ENCODE measurements at regions not wholly inside any gene's neighbourhood (a gene's known extent, or its start where the extent isn't known, plus 50 kb on each side); places are given as distances from the start of the nearest gene placed in this dataset.

GRCh38 chr1:38287036-38287435 is 240.4 kb upstream of the POU3F1 start:
- no peak for DNase-seq (ENCODE audit: low spot score)

DNA sequence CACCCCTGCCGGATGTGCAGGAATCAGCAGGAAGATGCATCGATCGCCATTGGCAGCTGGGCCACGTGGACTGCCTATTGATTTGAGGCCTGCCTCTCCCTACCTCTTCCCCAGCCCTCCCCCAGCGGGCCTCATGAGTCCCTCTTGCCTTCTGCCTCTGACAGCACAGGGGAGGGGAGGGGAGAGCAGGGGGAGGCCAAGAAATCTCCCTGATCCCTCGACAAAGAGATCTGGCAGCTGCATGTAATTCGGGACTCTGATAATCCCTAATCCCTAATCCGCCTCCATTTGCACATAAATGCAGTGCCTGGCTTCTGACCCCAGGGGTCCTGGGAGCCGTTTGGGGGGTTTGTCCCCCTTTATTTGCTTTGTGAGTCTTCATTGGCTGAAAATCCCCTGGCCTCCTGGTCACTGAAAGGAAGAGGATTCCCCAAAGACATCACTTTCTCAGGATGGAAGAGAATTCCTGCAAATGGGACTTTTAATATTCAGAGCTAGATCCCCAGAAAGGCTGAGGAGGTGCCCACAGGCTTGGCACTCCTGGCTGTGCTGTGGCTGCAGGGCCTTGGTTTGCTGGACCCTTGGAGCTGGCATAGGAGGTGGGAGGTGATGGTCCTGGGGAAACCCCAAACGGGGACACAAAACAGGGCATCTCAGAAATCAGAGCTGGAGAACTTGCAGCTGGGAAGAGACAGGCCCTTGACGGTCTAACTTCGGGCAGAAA is 239.4 kb upstream of the POU3F1 start:
- DNase-seq (ENCODE audit: low spot score): no peak

GRCh38 chr1:38284953-38285352 is 238.4 kb upstream of the POU3F1 start:
- no peak for DNase-seq (ENCODE audit: low spot score)

DNA sequence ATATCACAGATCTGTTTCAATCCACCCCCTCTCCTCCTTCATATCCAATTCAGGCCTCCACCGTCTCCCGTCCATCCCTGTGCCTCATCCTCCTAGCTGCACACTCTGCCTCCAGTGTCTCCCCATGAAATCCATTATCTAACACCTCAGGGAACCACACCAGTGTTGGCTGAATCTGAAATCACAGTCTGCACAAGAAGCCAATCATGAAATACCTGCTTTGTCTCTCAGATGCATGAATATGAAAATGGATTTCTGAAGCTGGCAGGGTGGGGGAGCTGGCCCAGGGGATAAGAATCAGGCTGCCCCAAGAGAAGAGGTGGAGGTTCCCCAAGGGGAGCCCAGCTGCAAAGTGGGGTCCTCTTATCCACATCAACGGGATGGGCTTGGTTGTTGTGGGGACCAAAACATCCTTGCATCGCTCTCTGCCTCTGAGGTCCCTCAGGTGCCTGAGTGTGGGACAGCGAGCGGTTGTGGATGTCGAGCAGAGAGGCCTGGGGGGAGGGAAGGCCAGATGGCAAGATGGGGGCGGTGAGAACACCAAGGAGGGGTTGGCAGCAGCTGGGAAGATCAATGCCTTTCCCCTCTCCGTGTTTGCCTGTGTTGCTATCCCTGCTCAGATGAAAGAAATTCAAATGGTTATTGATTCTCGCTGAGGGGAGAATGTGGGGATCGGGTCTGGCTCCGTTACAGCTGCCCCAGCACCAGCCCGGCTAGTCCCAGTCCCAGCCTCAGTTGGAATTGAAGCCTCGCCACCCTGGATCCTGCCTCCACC is 237.3 kb upstream of the POU3F1 start:
- DNase-seq (ENCODE audit: low spot score): no peak

- no peak for DNase-seq (ENCODE audit: low spot score)
These were observed 232.6 kb upstream of the POU3F1 start for GRCh38 chr1:38279148-38279547.

GRCh38 chr1:38277646-38278045 is 231.1 kb upstream of the POU3F1 start:
- no peak for DNase-seq (ENCODE audit: low spot score)

DNA sequence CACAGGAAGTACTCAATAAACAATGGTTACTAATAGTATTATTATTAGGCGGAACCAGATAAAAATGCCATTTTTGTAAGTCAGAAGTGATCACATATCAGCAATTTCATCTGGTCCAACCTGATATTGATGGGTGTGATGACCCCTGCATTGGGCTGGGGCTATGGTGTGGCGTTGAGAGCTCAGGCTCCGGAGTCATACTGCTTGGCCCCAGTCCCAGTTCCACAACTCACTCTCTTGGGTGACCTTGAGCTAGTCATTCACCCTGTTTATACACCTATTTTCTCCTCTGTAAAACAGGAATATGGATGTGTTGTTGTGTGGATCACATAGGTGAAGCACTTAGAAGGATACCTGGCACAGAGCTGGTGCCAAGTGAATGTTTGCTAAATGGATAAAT is 229.4 kb upstream of the POU3F1 start:
- DNase-seq (ENCODE audit: low spot score): no peak

DNA sequence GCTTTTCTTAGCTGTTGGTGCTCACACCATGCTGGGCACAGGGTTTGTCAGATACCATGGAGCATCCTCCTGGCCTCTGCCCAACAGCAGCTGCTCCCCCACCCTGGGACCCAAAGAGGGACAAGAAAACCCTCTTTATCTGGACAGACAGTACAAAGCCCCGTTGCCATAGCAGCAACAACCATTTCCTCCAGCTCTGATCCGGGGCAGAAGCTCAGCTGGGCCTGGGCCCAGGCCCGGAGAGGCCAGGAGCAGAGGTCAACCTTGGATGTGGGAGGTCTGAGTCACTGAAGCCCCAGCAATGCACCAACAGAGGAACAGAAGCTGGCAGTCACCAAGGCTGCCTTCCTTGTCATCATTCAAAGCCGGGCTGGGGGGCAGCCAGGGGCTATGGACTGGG is 228.4 kb upstream of the POU3F1 start:
- DNase-seq (ENCODE audit: low spot score): no peak

DNA sequence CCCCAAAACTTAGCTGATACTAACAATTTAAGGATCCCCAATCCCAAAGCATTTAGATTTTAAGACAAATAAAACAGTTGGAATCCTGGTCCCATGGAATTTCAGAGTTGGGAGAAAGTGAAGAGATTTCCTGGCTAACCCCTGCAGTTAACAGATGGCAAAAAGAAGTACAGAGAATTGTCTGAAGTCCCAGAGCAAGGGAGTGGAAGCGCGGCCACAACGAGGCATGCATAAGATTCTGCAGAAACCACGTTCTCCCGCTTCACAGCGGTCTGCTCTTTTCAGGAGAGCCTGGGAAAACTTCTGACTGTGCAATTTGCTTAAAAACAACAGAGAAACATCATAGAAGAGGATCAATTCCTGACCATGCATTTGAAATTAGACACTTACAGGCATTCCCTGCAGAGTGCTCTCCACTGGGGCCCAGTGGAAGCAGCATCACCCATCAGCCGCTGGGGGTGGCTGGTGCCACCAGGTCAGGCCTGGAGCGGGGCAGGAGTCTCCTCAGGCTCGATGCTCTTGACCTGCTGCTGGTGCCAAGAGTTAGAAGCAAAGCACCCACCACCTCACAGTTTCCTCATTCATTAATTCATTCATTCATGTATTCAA is 226.7 kb upstream of the POU3F1 start:
- DNase-seq (ENCODE audit: low spot score): no peak

DNA sequence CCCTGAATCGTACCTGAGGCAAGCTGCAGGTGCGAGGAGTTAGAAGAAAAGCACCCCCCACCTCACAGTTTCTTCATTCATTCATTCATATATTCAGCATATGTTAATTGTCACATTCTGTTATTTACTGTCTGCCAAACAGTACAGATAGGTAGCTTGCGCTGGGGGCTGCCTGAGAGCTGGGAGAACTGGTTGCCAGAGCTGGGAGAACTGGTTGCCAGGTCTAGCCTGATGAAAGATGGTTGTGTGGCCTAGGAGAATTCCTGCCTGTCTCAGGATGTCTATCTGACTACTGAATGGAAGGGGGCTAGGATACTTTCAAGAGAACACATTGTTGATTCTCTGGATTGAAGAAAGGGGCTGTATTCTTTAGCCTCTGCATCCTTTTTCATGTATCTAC is 225.9 kb upstream of the POU3F1 start:
- DNase-seq (ENCODE audit: low spot score): no peak

DNA sequence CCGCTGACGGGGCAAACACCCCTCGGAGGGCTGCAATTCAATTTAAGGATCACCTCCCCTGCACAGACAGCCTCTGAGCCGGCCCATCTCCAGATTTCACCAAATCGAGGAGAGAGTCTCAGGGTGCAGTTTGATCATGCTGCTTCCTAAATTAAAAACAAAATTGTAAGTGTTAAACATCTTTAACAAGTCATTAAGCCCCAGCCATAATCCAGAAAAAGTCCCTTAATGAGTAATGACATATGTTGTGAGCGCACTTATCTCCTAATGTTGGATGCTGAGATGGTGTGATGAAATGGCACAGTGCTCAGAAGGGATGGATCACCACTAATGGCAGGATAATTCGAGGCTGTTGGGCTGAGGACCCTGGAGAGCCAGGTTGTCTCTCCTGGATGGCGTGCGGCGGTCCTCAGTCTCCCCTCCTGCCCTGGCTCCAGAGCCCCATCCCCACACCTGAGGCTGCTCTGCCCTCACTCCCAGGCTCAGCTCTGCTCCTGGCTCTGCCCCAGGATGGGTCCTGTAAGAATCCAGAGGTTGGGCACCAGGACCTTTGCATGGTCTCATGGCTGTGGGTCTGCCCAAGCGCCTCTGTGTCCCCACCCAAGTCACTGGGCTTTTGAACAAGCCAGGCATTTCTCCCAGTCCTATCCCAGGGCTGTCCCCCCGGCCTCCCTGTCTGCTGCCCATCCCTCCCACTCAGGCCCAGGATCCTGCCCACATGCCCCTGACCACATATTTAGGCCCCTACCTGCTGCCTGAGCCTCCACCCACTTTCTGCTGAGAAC is 224.4 kb upstream of the POU3F1 start:
- no peak for DNase-seq (ENCODE audit: low spot score)

DNA sequence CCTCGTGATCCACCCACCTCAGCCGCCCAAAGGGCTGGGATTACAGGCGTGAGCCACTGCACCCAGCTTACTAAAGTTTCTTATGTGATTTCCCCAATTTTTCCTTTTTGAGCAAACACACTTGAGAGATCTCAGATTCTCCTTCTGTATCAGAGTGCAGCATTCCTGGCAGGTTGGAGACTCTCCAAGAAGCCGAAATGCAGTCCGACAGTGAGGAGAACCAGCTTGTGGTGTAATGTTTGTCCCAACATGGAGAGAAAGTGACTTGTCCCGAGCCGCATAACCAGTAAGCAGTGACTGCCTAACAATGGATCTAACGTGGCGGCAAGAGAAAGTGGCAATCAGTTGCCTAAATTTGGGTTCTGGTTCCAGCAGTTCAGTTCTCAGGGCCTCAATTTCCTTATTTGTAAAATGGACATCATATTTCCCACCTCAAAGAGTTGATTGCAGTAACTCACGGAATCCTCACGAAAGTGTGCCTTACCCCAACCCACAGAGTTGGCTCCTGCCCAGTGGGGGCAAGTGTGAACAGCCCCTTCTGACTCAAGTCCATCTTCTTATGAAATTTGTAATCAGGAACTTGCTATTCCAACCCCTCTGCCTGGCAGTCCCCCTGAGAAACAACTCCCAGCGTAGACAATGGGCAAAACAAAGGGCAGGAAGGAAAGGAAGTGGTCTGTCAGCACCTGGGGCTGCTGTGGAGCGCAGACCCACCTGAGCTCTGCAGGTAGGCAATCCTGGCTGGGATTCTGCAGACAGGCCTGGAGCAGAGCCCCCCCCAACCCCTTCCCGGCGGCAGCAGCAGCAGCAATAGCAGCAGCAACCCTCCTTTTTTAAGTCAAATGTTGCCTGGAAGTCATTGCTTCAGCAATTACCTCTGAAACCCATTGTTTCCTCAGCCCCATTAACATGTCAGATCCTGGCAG is 223.6 kb upstream of the POU3F1 start:
- DNase-seq (ENCODE audit: low spot score): no peak

- DNase-seq (ENCODE audit: low spot score): no peak
These were observed 221.6 kb upstream of the POU3F1 start for GRCh38 chr1:38268226-38268625.

GRCh38 chr1:38267037-38268036 is 220.7 kb upstream of the POU3F1 start:
- DNase-seq (ENCODE audit: low spot score): no peak

GRCh38 chr1:38266197-38266520 is 219.6 kb upstream of the POU3F1 start:
- no peak for DNase-seq (ENCODE audit: low spot score)

- no peak for DNase-seq (ENCODE audit: low spot score)
These were observed 219.0 kb upstream of the POU3F1 start for GRCh38 chr1:38265293-38266196.

DNA sequence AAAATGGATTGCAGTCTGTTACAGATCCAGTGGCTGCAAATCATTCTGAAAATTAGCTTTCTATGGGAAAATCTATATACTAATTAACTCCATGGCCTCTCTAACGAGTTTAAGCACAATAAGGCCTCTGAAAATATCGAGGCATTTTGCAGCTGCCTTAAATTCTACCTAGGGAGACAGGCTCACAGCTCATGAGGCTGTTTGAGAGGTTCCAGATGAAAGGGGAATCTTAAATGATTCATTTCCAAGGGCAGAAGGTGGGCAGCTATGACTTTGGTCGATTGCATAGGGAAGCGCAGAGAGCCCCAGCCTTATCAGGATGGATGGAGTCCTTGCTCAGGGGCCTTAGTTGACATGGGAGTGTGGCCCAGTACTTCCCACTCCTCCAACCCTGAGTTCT is 216.8 kb upstream of the POU3F1 start:
- DNase-seq (ENCODE audit: low spot score): no peak

- no peak for DNase-seq (ENCODE audit: low spot score)
These were observed 215.0 kb upstream of the POU3F1 start for GRCh38 chr1:38261574-38261973.

DNA sequence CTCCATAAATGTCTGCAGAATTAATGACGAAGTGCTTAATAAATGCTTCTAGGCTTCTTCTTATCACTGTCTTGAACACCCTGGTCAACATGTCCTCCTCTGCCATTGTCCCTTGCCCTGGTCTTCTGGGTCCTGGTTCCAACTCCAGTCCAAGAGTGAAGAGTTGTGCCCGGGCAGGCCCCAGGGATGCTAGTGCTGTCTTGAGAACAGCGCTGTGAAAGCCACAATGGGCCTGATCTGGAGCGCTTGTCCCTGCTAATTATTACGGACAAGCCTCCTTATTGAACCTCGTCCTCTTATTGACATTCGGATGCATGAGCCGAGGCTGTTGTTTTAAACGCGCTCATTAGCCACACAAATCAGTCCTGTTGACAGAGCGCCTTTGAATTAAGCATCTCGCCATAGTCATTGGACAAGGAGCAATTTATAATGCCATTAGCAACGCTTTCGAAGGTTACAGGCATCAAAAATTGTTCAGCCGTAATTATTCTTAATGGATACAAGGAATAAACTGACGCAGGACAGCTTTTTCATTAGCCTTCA is 211.6 kb upstream of the POU3F1 start:
- DNase-seq (ENCODE audit: low spot score): no peak

Data from AG08396 (cell line).